ENCODE measurements at regions not wholly inside any gene's neighbourhood (a gene's known extent, or its start where the extent isn't known, plus 50 kb on each side); places are given as distances from the start of the nearest gene placed in this dataset.

GRCh38 chr5:118243068-118243467, 745.3 kb downstream of the DTWD2 start:
- no peak overlapping the region for H2BK120ac ChIP-seq (ENCODE audit: low read depth, low read length)
- no peak overlapping the region for H3K4me3 ChIP-seq (ENCODE audit: low read length in 2 of 2)
- no peaks in the 10 kb centered on the region for H3K4me1 ChIP-seq (ENCODE audit: control insufficient read depth in 2 of 2, insufficient read depth in 1 of 2, low read depth in 1 of 2, low read length in 2 of 2)
- no peak overlapping the region for H3K4me2 ChIP-seq (ENCODE audit: insufficient read depth, low read length, poor library complexity, severe bottlenecking)
- no peak overlapping the region for H2BK5ac ChIP-seq (ENCODE audit: low read length)
- H3K4ac ChIP-seq (ENCODE audit: low read length): no peak overlapping the region
- H3K18ac ChIP-seq (ENCODE audit: low read length): no peak overlapping the region
- no peak overlapping the region for H3K27ac ChIP-seq (replicated peaks; ENCODE audit: low read length)
- no peak overlapping the region for H2AK5ac ChIP-seq (ENCODE audit: low read depth, low read length)
- H2BK15ac ChIP-seq (ENCODE audit: low read length): no peak overlapping the region
- no peaks in the 10 kb centered on the region for H3K36me3 ChIP-seq (replicated peaks in 1 of 2; ENCODE audit: control insufficient read depth in 2 of 2, insufficient read depth in 2 of 2, low read length in 2 of 2)
- H4K8ac ChIP-seq (ENCODE audit: low read depth, low read length): no peak overlapping the region
- H4K91ac ChIP-seq (ENCODE audit: low read depth, low read length, poor library complexity): no peak overlapping the region
- H3K27me3 ChIP-seq (ENCODE audit: control insufficient read depth in 3 of 3, insufficient read depth in 3 of 3, low read depth in 1 of 3, low read length in 3 of 3): no peaks in the 10 kb centered on the region
- H3K9me3 ChIP-seq (replicated peaks in 1 of 2; ENCODE audit: control insufficient read depth in 2 of 2, insufficient read depth in 1 of 2, low read depth in 1 of 2, low read length in 2 of 2): peaks cover 0 to 8% of the 10 kb centered on the region in 2 donors
- H3K9ac ChIP-seq (ENCODE audit: low read depth, low read length, poor library complexity): no peak overlapping the region
- DNase-seq (ENCODE audit: low spot score): no peak
- H3K14ac ChIP-seq (ENCODE audit: low read length): no peak overlapping the region
- H2AFZ ChIP-seq (ENCODE audit: low read length): no peak overlapping the region
- H3K23ac ChIP-seq (ENCODE audit: low read depth, low read length, poor library complexity): no peak overlapping the region
- no peaks in the 10 kb centered on the region for H3K79me1 ChIP-seq (ENCODE audit: low read depth, low read length)
- no peak overlapping the region for H2BK12ac ChIP-seq (ENCODE audit: low read length)

DNA sequence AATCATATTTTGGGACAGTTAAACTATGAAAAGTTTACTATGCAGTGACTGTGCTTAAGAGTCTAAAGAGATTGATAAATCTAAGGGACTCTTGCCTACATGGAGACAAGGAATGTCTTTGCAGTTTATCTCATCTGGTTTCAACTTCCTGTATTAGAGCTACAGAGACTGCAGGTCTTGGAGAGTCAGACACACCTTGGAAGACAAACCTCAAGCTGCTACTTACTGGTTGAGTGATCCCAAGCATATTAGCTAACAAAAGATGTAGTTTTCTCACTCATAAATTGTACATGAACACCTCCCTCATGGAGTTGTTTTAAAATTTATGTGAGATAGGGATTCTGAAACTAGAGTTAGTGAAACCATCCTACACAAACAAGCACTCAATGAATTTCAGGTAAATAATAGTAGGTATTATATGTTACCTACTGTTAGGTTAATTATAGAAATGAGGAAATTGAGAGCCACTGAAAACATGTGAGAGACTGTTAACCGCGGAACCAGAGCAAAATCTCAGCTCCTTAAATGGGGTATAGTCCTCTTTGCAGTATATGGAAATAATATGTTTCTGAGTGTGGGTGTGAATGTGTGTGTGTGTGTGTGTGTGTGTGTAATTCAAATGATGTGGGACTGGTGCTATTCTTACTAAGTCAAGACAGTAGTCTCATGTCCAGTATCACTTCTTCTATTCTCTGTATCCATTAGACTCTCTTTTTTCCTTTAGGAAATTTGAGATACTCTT, 752.1 kb downstream of the DTWD2 start:
- H2AK5ac ChIP-seq (ENCODE audit: low read depth, low read length): no peak overlapping the region
- H3K36me3 ChIP-seq (replicated peaks in 1 of 2; ENCODE audit: control insufficient read depth in 2 of 2, insufficient read depth in 2 of 2, low read length in 2 of 2): no peaks in the 10 kb centered on the region
- WGBS, 2 donors (ENCODE audit: extremely low coverage in 2 of 2, insufficient read length in 2 of 2, insufficient replicate concordance in 1 of 2): no CpG with 5 or more reads among the region's 2 CpGs
- H2BK5ac ChIP-seq (ENCODE audit: low read length): no peak overlapping the region
- H4K91ac ChIP-seq (ENCODE audit: low read depth, low read length, poor library complexity): no peak overlapping the region
- no peak overlapping the region for H3K23ac ChIP-seq (ENCODE audit: low read depth, low read length, poor library complexity)
- no peak overlapping the region for H3K4me2 ChIP-seq (ENCODE audit: insufficient read depth, low read length, poor library complexity, severe bottlenecking)
- no peak overlapping the region for H2AFZ ChIP-seq (ENCODE audit: low read length)
- H3K14ac ChIP-seq (ENCODE audit: low read length): no peak overlapping the region
- no peak overlapping the region for H3K18ac ChIP-seq (ENCODE audit: low read length)
- H3K9me3 ChIP-seq (replicated peaks in 1 of 2; ENCODE audit: control insufficient read depth in 2 of 2, insufficient read depth in 1 of 2, low read depth in 1 of 2, low read length in 2 of 2): no peaks in the 10 kb centered on the region
- H3K4ac ChIP-seq (ENCODE audit: low read length): no peak overlapping the region
- no peak overlapping the region for H3K9ac ChIP-seq (ENCODE audit: low read depth, low read length, poor library complexity)
- no peak overlapping the region for H2BK15ac ChIP-seq (ENCODE audit: low read length)
- no peak overlapping the region for H2BK12ac ChIP-seq (ENCODE audit: low read length)
- DNase-seq (ENCODE audit: low spot score): no peak
- no peak overlapping the region for H4K8ac ChIP-seq (ENCODE audit: low read depth, low read length)
- no peaks in the 10 kb centered on the region for H3K79me1 ChIP-seq (ENCODE audit: low read depth, low read length)
- H3K27me3 ChIP-seq (ENCODE audit: control insufficient read depth in 3 of 3, insufficient read depth in 3 of 3, low read depth in 1 of 3, low read length in 3 of 3): no peaks in the 10 kb centered on the region
- H3K4me3 ChIP-seq (ENCODE audit: low read length in 2 of 2): no peak overlapping the region
- peaks cover 0 to 13% of the 10 kb centered on the region in 2 donors for H3K4me1 ChIP-seq (ENCODE audit: control insufficient read depth in 2 of 2, insufficient read depth in 1 of 2, low read depth in 1 of 2, low read length in 2 of 2)
- no peak overlapping the region for H2BK120ac ChIP-seq (ENCODE audit: low read depth, low read length)
- no peak overlapping the region for H3K27ac ChIP-seq (replicated peaks; ENCODE audit: low read length)

GRCh38 chr5:118233606-118234005, 754.7 kb downstream of the DTWD2 start:
- WGBS, 2 donors (ENCODE audit: extremely low coverage in 2 of 2, insufficient read length in 2 of 2, insufficient replicate concordance in 1 of 2): no CpG with 5 or more reads among the region's 4 CpGs
- H3K9me3 ChIP-seq (replicated peaks in 1 of 2; ENCODE audit: control insufficient read depth in 2 of 2, insufficient read depth in 1 of 2, low read depth in 1 of 2, low read length in 2 of 2): no peaks in the 10 kb centered on the region
- no peaks in the 10 kb centered on the region for H3K79me1 ChIP-seq (ENCODE audit: low read depth, low read length)
- no peak overlapping the region for H4K91ac ChIP-seq (ENCODE audit: low read depth, low read length, poor library complexity)
- H3K4me2 ChIP-seq (ENCODE audit: insufficient read depth, low read length, poor library complexity, severe bottlenecking): no peak overlapping the region
- no peak overlapping the region for H3K14ac ChIP-seq (ENCODE audit: low read length)
- no peak overlapping the region for H2AFZ ChIP-seq (ENCODE audit: low read length)
- H3K4me3 ChIP-seq (ENCODE audit: low read length in 2 of 2): no peak overlapping the region
- H2AK5ac ChIP-seq (ENCODE audit: low read depth, low read length): no peak overlapping the region
- no peak overlapping the region for H3K18ac ChIP-seq (ENCODE audit: low read length)
- peaks cover 0 to 13% of the 10 kb centered on the region in 2 donors for H3K4me1 ChIP-seq (ENCODE audit: control insufficient read depth in 2 of 2, insufficient read depth in 1 of 2, low read depth in 1 of 2, low read length in 2 of 2)
- H2BK5ac ChIP-seq (ENCODE audit: low read length): no peak overlapping the region
- no peaks in the 10 kb centered on the region for H3K36me3 ChIP-seq (replicated peaks in 1 of 2; ENCODE audit: control insufficient read depth in 2 of 2, insufficient read depth in 2 of 2, low read length in 2 of 2)
- no peak overlapping the region for H3K4ac ChIP-seq (ENCODE audit: low read length)
- no peak overlapping the region for H3K9ac ChIP-seq (ENCODE audit: low read depth, low read length, poor library complexity)
- no peak overlapping the region for H4K8ac ChIP-seq (ENCODE audit: low read depth, low read length)
- no peak overlapping the region for H2BK120ac ChIP-seq (ENCODE audit: low read depth, low read length)
- no peaks in the 10 kb centered on the region for H3K27me3 ChIP-seq (ENCODE audit: control insufficient read depth in 3 of 3, insufficient read depth in 3 of 3, low read depth in 1 of 3, low read length in 3 of 3)
- DNase-seq (ENCODE audit: low spot score): no peak
- no peak overlapping the region for H2BK12ac ChIP-seq (ENCODE audit: low read length)
- H3K23ac ChIP-seq (ENCODE audit: low read depth, low read length, poor library complexity): no peak overlapping the region
- H2BK15ac ChIP-seq (ENCODE audit: low read length): no peak overlapping the region
- H3K27ac ChIP-seq (replicated peaks; ENCODE audit: low read length): no peak overlapping the region

DNA sequence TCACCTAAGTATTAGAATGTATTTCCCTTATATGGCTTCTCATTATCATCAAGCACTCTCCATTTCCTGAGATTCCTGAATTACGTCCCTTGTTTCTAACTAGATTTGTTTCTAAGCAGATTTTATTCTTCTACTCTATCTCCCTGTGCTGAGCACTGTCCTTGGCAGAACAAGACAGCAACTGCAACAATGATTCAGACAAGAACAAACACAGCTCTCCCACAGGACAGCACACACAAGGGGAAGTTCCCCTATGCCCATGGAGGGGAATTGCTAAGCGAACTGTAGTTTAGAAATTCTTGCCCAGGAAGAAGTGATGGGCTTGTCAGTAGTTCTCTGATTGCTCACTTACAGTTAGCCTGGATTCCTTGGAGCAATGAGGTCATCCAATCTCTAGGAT, 759.9 kb downstream of the DTWD2 start:
- no peak overlapping the region for H4K8ac ChIP-seq (ENCODE audit: low read depth, low read length)
- no peak overlapping the region for H2BK15ac ChIP-seq (ENCODE audit: low read length)
- H3K4ac ChIP-seq (ENCODE audit: low read length): no peak overlapping the region
- H2AK5ac ChIP-seq (ENCODE audit: low read depth, low read length): no peak overlapping the region
- H3K4me3 ChIP-seq (ENCODE audit: low read length in 2 of 2): no peak overlapping the region
- H2AFZ ChIP-seq (ENCODE audit: low read length): peak overlapping the region; percentile 54
- no peak overlapping the region for H3K4me2 ChIP-seq (ENCODE audit: insufficient read depth, low read length, poor library complexity, severe bottlenecking)
- H2BK12ac ChIP-seq (ENCODE audit: low read length): no peak overlapping the region
- no peaks in the 10 kb centered on the region for H3K9me3 ChIP-seq (replicated peaks in 1 of 2; ENCODE audit: control insufficient read depth in 2 of 2, insufficient read depth in 1 of 2, low read depth in 1 of 2, low read length in 2 of 2)
- H3K4me1 ChIP-seq (ENCODE audit: control insufficient read depth in 2 of 2, insufficient read depth in 1 of 2, low read depth in 1 of 2, low read length in 2 of 2): peaks cover 0 to 4% of the 10 kb centered on the region in 2 donors
- no peak overlapping the region for H3K9ac ChIP-seq (ENCODE audit: low read depth, low read length, poor library complexity)
- no peaks in the 10 kb centered on the region for H3K27me3 ChIP-seq (ENCODE audit: control insufficient read depth in 3 of 3, insufficient read depth in 3 of 3, low read depth in 1 of 3, low read length in 3 of 3)
- no peak overlapping the region for H2BK5ac ChIP-seq (ENCODE audit: low read length)
- no peaks in the 10 kb centered on the region for H3K79me1 ChIP-seq (ENCODE audit: low read depth, low read length)
- H3K36me3 ChIP-seq (replicated peaks in 1 of 2; ENCODE audit: control insufficient read depth in 2 of 2, insufficient read depth in 2 of 2, low read length in 2 of 2): no peaks in the 10 kb centered on the region
- no CpG with 5 or more reads among the region's 2 CpGs for WGBS, 2 donors (ENCODE audit: extremely low coverage in 2 of 2, insufficient read length in 2 of 2, insufficient replicate concordance in 1 of 2)
- no peak overlapping the region for H3K14ac ChIP-seq (ENCODE audit: low read length)
- H3K23ac ChIP-seq (ENCODE audit: low read depth, low read length, poor library complexity): no peak overlapping the region
- no peak overlapping the region for H4K91ac ChIP-seq (ENCODE audit: low read depth, low read length, poor library complexity)
- no peak for DNase-seq (ENCODE audit: low spot score)
- no peak overlapping the region for H3K18ac ChIP-seq (ENCODE audit: low read length)
- H2BK120ac ChIP-seq (ENCODE audit: low read depth, low read length): no peak overlapping the region
- H3K27ac ChIP-seq (replicated peaks; ENCODE audit: low read length): no peak overlapping the region

Data from neuronal stem cell (in vitro differentiated cells).